GM18498 (cell line): ENCODE measurements at regions not wholly inside any gene's neighbourhood (a gene's known extent, or its start where the extent isn't known, plus 50 kb on each side); places are given as distances from the start of the nearest gene placed in this dataset.

Experiments
- ATAC-seq: cut with Tn5 transposase; IDR thresholded peaks from one replicate; pipeline ENCODE4 v1.9.1; 2021; ENCODE audit warnings: mild to moderate bottlenecking, moderate library complexity; ENCODE audit not compliant: unreplicated experiment

DNA sequence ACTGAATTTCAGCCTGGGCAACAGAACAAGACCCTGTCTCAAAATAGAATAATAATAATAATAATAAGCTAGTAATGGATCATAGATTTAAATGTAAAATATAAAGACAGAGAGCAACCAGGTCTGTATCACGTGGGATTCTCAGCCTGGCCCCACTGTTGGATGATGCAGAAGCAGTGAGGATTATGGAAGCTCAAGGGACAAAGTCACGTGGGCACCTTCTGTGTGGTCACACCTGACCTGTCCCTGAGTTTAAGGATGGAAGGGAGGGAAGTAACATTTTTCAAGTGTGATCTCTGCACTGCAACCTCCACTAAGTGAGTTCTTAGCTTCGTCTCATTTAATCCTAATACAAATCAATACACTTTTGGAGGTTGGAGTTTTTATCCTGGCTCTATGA, 212.5 kb upstream of the IER5L start:
- no peak for ATAC-seq

DNA sequence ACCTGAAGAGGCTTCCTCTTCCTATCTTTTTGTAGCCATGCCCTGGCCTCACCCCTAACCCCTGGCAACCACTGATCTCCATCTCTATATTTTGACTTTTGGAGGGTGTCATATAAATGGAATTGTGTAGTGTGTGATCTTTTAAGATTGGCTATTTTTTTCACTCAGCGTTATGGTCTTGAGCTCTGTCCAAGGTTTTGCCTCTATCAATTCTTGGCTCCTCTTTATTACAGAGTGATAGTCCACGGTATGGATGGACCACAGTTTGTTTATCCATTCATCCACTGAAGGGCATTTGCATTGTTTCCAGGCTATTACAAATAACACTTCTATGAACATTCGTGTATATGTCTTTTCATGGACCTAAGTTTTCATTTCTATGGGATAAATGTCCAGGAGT, 209.8 kb upstream of the IER5L start:
- ATAC-seq: no peak

GRCh38 chr9:129386812-129387177, 208.7 kb upstream of the IER5L start:
- no peak for ATAC-seq

- ATAC-seq: no peak
Measured at GRCh38 chr9:129385211-129385934, 207.3 kb upstream of the IER5L start.

GRCh38 chr9:129384491-129385210, 206.6 kb upstream of the IER5L start:
- ATAC-seq: no peak

GRCh38 chr9:129383561-129384490, 205.8 kb upstream of the IER5L start:
- peak; percentile 86 for ATAC-seq

GRCh38 chr9:129383019-129383560, 205.0 kb upstream of the IER5L start:
- no peak for ATAC-seq

GRCh38 chr9:129382281-129383018, 204.4 kb upstream of the IER5L start:
- no peak for ATAC-seq

DNA sequence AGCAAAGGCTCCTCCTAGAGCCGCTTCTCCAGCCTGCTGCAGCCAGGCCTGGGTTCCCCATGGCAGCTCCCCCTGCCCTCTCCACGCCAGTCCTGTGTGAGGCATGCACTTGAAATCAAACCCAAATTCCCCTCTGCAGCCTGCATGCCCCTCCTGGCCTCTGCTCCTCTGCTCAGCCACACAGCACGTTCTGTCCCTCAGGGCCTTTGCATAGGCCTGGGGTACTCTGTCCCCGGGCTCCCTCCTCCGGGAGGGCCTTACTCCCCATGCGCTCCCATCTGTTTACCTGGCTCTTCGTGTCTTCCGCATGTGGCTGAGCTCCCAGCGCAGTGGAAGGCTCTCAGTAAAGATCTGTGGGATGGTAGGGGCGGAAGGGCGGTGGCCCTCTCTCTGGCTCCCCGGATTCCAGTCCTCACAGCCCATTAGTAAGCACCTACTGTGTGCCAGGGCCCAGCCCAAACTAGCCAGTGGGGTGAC, 203.5 kb upstream of the IER5L start:
- ATAC-seq: no peak

DNA sequence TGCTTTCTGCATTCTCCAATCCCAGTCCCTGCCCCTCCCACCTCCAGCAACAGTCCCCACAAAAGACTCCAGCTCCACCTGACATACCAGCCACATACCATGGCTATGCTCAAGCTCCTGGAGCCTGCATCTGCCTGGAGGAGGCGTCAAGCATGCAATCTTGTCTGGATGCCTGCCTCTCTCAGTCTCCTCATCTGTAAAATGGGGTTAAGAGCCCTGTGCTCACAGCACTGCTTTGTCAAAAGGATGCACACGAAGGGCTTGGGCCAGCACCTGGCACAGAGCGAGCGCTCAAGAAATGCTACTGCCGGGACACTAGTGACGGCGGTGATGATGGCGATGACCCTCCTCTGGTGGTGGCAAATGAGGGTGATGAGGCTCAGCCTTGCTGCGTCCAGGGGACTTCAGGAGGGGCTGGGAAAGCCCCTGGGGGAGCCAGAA, 202.9 kb upstream of the IER5L start:
- no peak for ATAC-seq

DNA sequence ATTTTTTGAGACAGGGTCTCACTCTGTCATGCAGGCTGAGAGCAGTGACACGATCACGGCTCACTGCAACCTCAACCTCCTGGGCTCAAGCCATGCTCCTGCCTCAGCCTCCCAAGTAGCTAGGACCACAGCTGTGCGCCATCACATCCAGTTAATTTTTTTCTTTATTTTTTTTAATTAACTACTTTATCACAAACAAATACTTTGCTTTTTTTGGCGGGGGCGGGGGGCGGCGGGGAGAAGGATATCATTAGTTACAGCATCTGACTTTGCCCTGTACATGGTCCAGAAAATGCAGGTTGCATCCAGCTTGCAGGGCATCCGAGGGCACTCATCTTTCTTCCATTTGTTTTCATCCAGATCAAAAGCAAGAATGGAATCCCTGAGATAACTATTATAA, 201.8 kb upstream of the IER5L start:
- no peak for ATAC-seq

DNA sequence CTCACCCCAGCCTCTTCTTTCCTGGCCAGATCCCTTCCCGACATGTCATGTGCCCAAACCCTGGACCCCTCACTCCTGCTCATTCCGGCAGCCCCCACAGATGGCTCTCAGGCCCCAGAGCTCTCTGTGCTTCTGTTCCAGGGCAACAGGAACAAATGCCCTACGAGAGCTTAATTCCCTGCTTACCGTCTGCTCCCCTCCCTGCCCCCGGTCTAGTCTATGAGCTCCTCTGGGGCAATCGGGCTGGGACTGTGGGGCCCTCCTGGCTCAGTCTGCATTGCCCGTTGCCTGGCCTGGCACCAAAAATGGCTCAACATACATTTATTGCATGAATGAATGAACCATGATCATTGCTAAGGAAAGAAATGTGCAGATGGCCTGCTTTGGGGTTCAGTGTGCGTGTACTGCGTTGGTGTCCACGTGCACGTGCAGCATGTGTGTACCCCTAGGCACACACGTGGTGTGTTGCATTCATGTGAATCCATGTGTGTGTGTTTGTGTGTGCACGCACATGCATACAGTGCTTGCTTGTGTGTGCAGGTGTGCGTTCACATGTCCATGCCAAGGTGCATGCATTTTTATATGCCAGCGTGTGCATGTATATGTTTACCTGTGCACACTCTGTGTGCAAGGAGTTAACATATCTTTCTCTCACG, 201.2 kb upstream of the IER5L start:
- ATAC-seq: no peak

DNA sequence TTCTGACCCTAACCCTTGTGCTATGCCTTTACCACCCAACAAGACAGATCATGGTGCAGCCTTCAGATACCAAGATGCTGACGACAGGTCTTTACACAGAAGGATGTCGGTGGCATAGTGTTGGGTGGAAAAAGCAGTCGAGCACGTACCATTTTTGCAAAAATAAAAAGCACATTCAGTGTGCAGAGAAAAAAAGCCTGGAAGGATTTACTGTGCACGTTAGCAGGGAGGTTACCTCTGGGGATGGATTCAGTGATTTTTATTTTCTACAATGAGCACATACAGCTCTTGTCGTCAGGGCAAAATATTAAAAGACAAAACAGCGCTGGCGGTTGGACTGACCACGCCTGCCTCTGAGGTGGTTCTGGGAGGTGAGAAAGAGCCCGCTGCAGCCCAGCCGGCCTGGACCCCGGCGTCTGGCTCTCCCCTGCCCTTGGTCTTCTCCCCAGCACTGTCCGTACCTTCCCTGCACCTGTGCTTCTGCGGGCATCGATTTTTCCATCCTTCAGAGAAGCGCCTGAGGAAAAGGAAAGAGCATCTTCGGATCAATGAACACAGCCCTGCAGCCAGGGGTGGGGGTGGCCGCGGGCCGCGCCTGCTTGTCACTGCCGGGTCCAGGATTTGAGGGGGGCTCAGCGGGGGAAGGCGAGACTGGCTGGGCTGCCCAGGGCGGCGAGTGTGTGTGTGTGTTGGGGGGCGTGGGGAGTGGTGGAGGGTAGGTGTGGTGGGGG, 200.0 kb upstream of the IER5L start:
- ATAC-seq: no peak

DNA sequence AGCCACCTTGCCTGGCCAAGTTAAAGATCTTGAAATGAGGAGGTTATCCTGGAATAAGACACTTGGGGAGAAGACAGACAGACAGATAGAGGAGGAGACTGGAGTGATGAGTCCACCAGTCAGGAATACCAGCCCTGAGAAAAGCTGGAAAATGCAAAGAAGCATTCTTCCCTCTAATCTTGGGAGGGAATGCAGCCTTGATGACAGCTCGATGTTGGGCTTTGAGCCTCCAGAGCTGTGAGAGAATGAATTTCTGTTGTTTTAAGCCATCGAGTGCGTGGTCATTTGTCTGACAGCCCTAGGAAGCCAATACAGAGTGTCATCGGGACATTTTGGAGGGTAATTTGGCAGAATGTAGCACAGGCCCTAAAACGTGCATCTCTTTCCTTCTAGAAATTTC, 199.1 kb upstream of the IER5L start:
- ATAC-seq: no peak

- ATAC-seq: no peak
Measured at GRCh38 chr9:129375845-129376244, 197.8 kb upstream of the IER5L start.

GRCh38 chr9:129374651-129375050, 196.6 kb upstream of the IER5L start:
- ATAC-seq: no peak

- no peak for ATAC-seq
Measured at GRCh38 chr9:129374231-129374630, 196.2 kb upstream of the IER5L start.

GRCh38 chr9:129373361-129373760, 195.3 kb upstream of the IER5L start:
- no peak for ATAC-seq

DNA sequence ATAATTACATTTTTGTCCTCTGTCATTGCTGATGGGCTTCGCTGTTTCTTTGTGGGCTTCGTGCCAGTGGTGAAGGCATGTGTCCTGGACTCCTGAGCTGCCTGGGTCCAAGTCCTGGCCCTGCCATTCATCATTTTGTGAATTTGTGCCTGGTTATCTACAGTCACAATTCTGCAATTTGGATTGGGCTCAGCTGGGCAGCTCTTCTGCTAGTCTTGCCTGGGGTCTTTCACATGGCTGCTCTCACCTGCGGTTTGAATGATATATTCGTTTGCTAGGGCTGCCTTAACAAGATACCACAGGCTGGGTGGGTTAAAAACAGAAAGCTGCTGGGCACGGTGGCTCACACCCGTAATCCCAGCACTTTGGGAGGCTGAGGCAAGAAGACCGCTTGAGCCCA, 192.7 kb upstream of the IER5L start:
- no peak for ATAC-seq
